ENCODE measurements at regions not wholly inside any gene's neighbourhood (a gene's known extent, or its start where the extent isn't known, plus 50 kb on each side); places are given as distances from the start of the nearest gene placed in this dataset.

GRCh38 chr16:56087626-56088025 lies 103.7 kb upstream of the GNAO1 start:
- DNase-seq = no peak

- DNase-seq = no peak
Measured at GRCh38 chr16:56081371-56081770, 109.9 kb upstream of the GNAO1 start.

GRCh38 chr16:56075732-56076388 lies 115.4 kb upstream of the GNAO1 start:
- DNase-seq = no peak

- no peak for DNase-seq
Measured at GRCh38 chr16:56073508-56073907, 117.8 kb upstream of the GNAO1 start.

GRCh38 chr16:56072096-56072495 lies 119.2 kb upstream of the GNAO1 start:
- DNase-seq = no peak

GRCh38 chr16:56068816-56069215 lies 122.5 kb upstream of the GNAO1 start:
- no peak for DNase-seq

GRCh38 chr16:56068314-56068713 lies 123.0 kb upstream of the GNAO1 start:
- no peak for DNase-seq

GRCh38 chr16:56067406-56067805 lies 123.9 kb upstream of the GNAO1 start:
- DNase-seq = no peak

- no peak for DNase-seq
Measured at GRCh38 chr16:56066617-56067016, 124.7 kb upstream of the GNAO1 start.

- DNase-seq = no peak
Measured at GRCh38 chr16:56063111-56063510, 128.2 kb upstream of the GNAO1 start.

GRCh38 chr16:56057151-56057550 lies 134.1 kb upstream of the GNAO1 start:
- no peak for DNase-seq

- no peak for DNase-seq
Measured at GRCh38 chr16:56050916-56051315, 140.4 kb upstream of the GNAO1 start.

- DNase-seq = no peak
Measured at GRCh38 chr16:56048425-56049105, 142.7 kb upstream of the GNAO1 start.

GRCh38 chr16:56047307-56048234 lies 143.7 kb upstream of the GNAO1 start:
- no peak for DNase-seq

GRCh38 chr16:56042416-56042815 lies 148.9 kb upstream of the GNAO1 start:
- DNase-seq = no peak

GRCh38 chr16:56041556-56042140 lies 149.6 kb upstream of the GNAO1 start:
- DNase-seq = peak; percentile 8 to 13

GRCh38 chr16:56038564-56039098 lies 152.7 kb upstream of the GNAO1 start:
- DNase-seq = no peak

GRCh38 chr16:56032072-56032471 lies 156.9 kb upstream of the CES5A start:
- DNase-seq = no peak

- no peak for DNase-seq
Measured at GRCh38 chr16:56029026-56029425, 153.9 kb upstream of the CES5A start.

- no peak for DNase-seq
Measured at GRCh38 chr16:56022818-56023217, 147.6 kb upstream of the CES5A start.

- DNase-seq = no peak
Measured at GRCh38 chr16:56019274-56019673, 144.1 kb upstream of the CES5A start.

GRCh38 chr16:56013962-56014552 lies 138.9 kb upstream of the CES5A start:
- peak; percentile 33 to 36 for DNase-seq

GRCh38 chr16:56012482-56012811 lies 137.3 kb upstream of the CES5A start:
- no peak for DNase-seq
